Spinal cord (tissue), 9 donors: ENCODE measurements at regions not wholly inside any gene's neighbourhood (a gene's known extent, or its start where the extent isn't known, plus 50 kb on each side); places are given as distances from the start of the nearest gene placed in this dataset.
A peak's percentile ranks its signal among the peaks of the same experiment; 100 is the strongest.
"Not testable (repeated sequence)": the region's sequence is repeated elsewhere in the genome, so short reads cannot be mapped to it uniquely, and the experiment has no call there.

Experiments
- DNase-seq, 6 donors: peaks; one replicate each; pipeline versions ENCODE4 v3.0.0 to v3.0.0-alpha.2; 2013 to 2015; ENCODE audit warnings: low spot score in 6 of 6, low read depth in 4 of 6
- H3K27ac ChIP-seq: one replicate; pipeline ENCODE4 v1.5.1; 2013; ENCODE audit warnings: low read depth, low read length, control low read depth
- H3K27me3 ChIP-seq: one replicate; pipeline ENCODE4 v1.6.1; 2013; ENCODE audit warnings: low read length; ENCODE audit not compliant: control insufficient read depth, insufficient read depth
- H3K36me3 ChIP-seq: one replicate; pipeline ENCODE4 v1.6.1; 2013; ENCODE audit warnings: low read length; ENCODE audit not compliant: control insufficient read depth, insufficient read depth
- H3K4me1 ChIP-seq: one replicate; pipeline ENCODE4 v1.6.1; 2013; ENCODE audit warnings: low read length; ENCODE audit not compliant: control insufficient read depth, insufficient read depth
- H3K4me3 ChIP-seq: one replicate; pipeline ENCODE4 v1.5.1; 2013; ENCODE audit warnings: low read depth, low read length, control low read depth
- H3K9me3 ChIP-seq: one replicate; pipeline ENCODE4 v1.6.1; 2013; ENCODE audit warnings: low read length; ENCODE audit not compliant: control insufficient read depth, insufficient read depth
- WGBS: methylation state at CpG from one replicate; pipeline ENCODE4 v1.1.5; 2013; ENCODE audit warnings: missing lambda C conversion rate; ENCODE audit not compliant: insufficient coverage; 5-methylcytosine and 5-hydroxymethylcytosine counted together
- donor health status: healthy.

GRCh38 chr9:117926031-117926658 is 221.9 kb downstream of the TLR4 start:
- Histone ChIP-seq H3K27me3 (no peaks in the 10 kb centered on the region), H3K9me3 (no peaks in the 10 kb centered on the region), H3K27ac (no peak overlapping the region), H3K4me1 (no peaks in the 10 kb centered on the region), H3K4me3 (no peak overlapping the region), H3K36me3 (no peaks in the 10 kb centered on the region)
- 83% methylated on average over 1 of the region's 5 CpGs for WGBS
- DNase-seq = no peak

- whole genome bisulfite sequencing = 60% methylated on average over 2 of the region's 3 CpGs
- DNase-seq = no peak
- H3K27ac ChIP-seq = no peak overlapping the region
- H3K27me3 ChIP-seq = no peaks in the 10 kb centered on the region
- H3K4me1 ChIP-seq = no peaks in the 10 kb centered on the region
- H3K9me3 ChIP-seq = no peaks in the 10 kb centered on the region
- no peaks in the 10 kb centered on the region for H3K36me3 ChIP-seq
- no peak overlapping the region for H3K4me3 ChIP-seq
Observed at GRCh38 chr9:117927354-117927753, 223.2 kb downstream of the TLR4 start.

GRCh38 chr9:117929868-117930267 is 225.7 kb downstream of the TLR4 start:
- Histone ChIP-seq H3K9me3 (no peaks in the 10 kb centered on the region), H3K36me3 (no peaks in the 10 kb centered on the region), H3K27me3 (no peaks in the 10 kb centered on the region), H3K27ac (no peak overlapping the region), H3K4me1 (no peaks in the 10 kb centered on the region), H3K4me3 (no peak overlapping the region)
- DNase-seq = peak in 3 of 6 donors; percentile 29 to 68 (median 43)
- no CpG with 5 or more reads among the region's 1 CpG for WGBS

- no peak for DNase-seq
- no peaks in the 10 kb centered on the region for H3K4me1 ChIP-seq
- H3K9me3 ChIP-seq = no peaks in the 10 kb centered on the region
- no peak overlapping the region for H3K27ac ChIP-seq
- no peaks in the 10 kb centered on the region for H3K27me3 ChIP-seq
- H3K36me3 ChIP-seq = no peaks in the 10 kb centered on the region
- no CpG with 5 or more reads among the region's 4 CpGs for WGBS
- no peak overlapping the region for H3K4me3 ChIP-seq
Observed at GRCh38 chr9:117932585-117932984, 228.4 kb downstream of the TLR4 start.

- Histone ChIP-seq H3K27ac (no peak overlapping the region), H3K4me1 (no peaks in the 10 kb centered on the region), H3K36me3 (no peaks in the 10 kb centered on the region), H3K4me3 (no peak overlapping the region), H3K27me3 (no peaks in the 10 kb centered on the region), H3K9me3 (no peaks in the 10 kb centered on the region)
- WGBS = 90% methylated on average over 4 of the region's 5 CpGs
- peak in 1 of 6 donors; percentile 51 for DNase-seq
Observed at GRCh38 chr9:117936185-117937130, 232.3 kb downstream of the TLR4 start.

GRCh38 chr9:117938086-117938485 is 233.9 kb downstream of the TLR4 start:
- H3K9me3 ChIP-seq = no peaks in the 10 kb centered on the region
- no CpG with 5 or more reads among the region's 2 CpGs for WGBS
- no peak overlapping the region for H3K27ac ChIP-seq
- no peaks in the 10 kb centered on the region for H3K27me3 ChIP-seq
- H3K36me3 ChIP-seq = no peaks in the 10 kb centered on the region
- DNase-seq = no peak
- H3K4me3 ChIP-seq = no peak overlapping the region
- no peaks in the 10 kb centered on the region for H3K4me1 ChIP-seq

- Histone ChIP-seq H3K36me3 (no peaks in the 10 kb centered on the region), H3K9me3 (no peaks in the 10 kb centered on the region), H3K27ac (no peak overlapping the region), H3K4me1 (no peaks in the 10 kb centered on the region), H3K4me3 (no peak overlapping the region), H3K27me3 (no peaks in the 10 kb centered on the region)
- DNase-seq = no peak
- WGBS = 100% methylated on average over 2 of the region's 4 CpGs
Observed at GRCh38 chr9:117938896-117939295, 234.7 kb downstream of the TLR4 start.

- no CpG with 5 or more reads among the region's 3 CpGs for WGBS
- not testable (repeated sequence) for H3K4me1 ChIP-seq, H3K4me3 ChIP-seq, DNase-seq, H3K9me3 ChIP-seq, H3K27me3 ChIP-seq, H3K27ac ChIP-seq, H3K36me3 ChIP-seq
Observed at GRCh38 chr9:117944750-117945149, 240.5 kb downstream of the TLR4 start.

- H3K27ac ChIP-seq = no peak overlapping the region
- 71% methylated on average over 1 of the region's 4 CpGs for WGBS
- no peaks in the 10 kb centered on the region for H3K9me3 ChIP-seq
- H3K36me3 ChIP-seq = no peaks in the 10 kb centered on the region
- H3K4me1 ChIP-seq = no peaks in the 10 kb centered on the region
- DNase-seq = no peak
- no peaks in the 10 kb centered on the region for H3K27me3 ChIP-seq
- no peak overlapping the region for H3K4me3 ChIP-seq
Observed at GRCh38 chr9:117945286-117945685, 241.1 kb downstream of the TLR4 start.

GRCh38 chr9:117951127-117951526 is 246.9 kb downstream of the TLR4 start:
- no peak overlapping the region for H3K27ac ChIP-seq
- no peaks in the 10 kb centered on the region for H3K36me3 ChIP-seq
- H3K27me3 ChIP-seq = no peaks in the 10 kb centered on the region
- no peak overlapping the region for H3K4me3 ChIP-seq
- peak in 1 of 6 donors; percentile 66 for DNase-seq
- H3K9me3 ChIP-seq = no peaks in the 10 kb centered on the region
- no CpG with 5 or more reads among the region's 7 CpGs for WGBS
- no peaks in the 10 kb centered on the region for H3K4me1 ChIP-seq
